GM19351 (cell line): ENCODE measurements at regions not wholly inside any gene's neighbourhood (a gene's known extent, or its start where the extent isn't known, plus 50 kb on each side); places are given as distances from the start of the nearest gene placed in this dataset.

Experiments used
- ATAC-seq: cut with Tn5 transposase; IDR thresholded peaks from one replicate; pipeline ENCODE4 v1.9.1; 2021; ENCODE audit warnings: mild to moderate bottlenecking, moderate library complexity; ENCODE audit not compliant: unreplicated experiment

DNA sequence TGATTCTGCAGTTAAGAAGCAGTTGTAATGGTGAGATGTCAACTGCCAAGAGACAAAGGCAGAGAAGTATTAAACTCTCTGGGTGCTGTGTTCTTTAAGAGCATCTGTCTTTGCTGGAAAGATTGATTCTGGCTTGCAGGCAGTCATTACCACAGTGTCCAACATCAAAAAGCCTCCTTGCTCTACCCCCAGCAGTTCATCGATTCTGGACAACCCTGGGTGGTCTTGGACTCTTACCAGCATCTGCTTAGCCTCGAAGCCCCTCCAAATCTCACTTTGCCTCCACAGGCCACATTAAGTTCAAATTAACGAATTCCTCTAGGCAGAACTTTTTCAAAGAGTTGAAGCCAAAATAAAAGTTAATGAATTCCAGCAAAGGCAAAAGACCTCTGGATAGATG is 1061.4 kb downstream of the TSN start:
- no peak for ATAC-seq

GRCh38 chr2:122822319-122822718 is 1066.9 kb downstream of the TSN start:
- no peak for ATAC-seq

GRCh38 chr2:122830157-122830556 is 1074.7 kb downstream of the TSN start:
- ATAC-seq, result no peak

DNA sequence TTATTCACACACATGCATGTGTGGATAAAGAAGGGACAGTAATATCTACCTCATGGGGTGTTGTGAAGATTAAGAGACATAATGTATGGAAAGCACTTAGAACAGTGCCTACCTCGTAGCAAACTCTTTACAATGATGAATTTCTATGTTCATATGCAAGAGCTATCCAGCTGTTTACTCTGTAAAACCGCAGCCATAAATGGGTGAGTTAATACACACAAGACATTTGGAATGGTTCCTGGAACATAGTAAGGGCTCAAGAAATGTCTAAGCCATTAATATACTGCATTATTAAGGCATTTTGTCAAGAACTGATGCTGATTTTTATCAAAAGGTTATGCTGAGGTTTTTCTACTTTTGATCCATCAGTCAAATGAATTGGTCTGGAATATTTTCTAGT is 1076.2 kb downstream of the TSN start:
- ATAC-seq, result no peak

GRCh38 chr2:122843503-122843902 is 1088.1 kb downstream of the TSN start:
- ATAC-seq, result no peak

DNA sequence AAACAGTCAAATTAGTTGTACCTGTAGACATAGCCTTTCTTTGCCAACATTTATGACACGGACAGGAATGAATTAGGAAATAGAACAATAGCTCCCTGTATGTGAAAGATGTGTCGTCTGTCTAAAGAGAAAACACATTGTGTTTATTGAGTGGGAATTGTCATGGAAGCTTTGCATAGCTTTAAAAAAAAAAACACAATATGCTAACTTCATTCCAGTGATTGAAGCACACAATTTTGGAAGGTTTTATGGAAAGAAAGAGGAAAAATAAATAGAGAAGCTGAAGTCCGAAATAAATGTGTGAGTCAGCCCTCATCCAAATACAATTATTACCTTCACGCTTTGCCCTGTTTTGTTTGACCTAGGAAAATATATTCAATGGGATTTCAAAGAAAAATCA is 1095.7 kb downstream of the TSN start:
- no peak for ATAC-seq

- no peak for ATAC-seq
Observed at GRCh38 chr2:122851972-122852531, 1096.6 kb downstream of the TSN start.

- no peak for ATAC-seq
Observed at GRCh38 chr2:122856696-122857095, 1101.2 kb downstream of the TSN start.

DNA sequence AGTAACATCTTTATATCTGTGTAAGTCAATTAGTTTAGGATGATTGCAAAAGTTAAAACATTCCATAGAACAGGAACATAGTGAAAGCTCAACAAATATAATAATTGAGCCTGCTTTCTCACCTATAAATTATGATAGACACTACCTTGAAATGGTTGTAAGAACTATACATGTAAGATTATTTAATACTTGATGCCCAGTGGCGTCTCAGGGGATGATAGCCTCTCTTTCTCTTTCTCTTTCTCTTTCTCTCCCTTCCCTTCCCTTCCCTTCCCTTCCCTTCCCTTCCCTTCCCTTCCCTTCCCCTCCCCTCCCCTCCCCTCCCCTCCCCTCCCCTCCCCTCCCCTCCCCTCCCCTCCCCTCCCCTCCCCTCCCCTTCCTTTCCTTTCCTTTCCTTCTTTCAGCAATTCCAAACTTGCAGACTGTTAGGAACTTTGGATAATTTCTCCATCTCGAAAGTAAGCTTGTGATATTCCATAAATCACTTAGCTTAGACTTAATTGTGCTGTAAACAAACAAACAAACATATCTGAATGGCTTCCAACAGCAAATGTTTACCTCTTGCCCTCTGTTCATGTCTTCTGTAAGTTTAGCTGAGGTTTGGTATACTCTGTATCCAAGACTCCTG is 1102.7 kb downstream of the TSN start:
- ATAC-seq, result no peak

GRCh38 chr2:122858813-122859212 is 1103.4 kb downstream of the TSN start:
- no peak for ATAC-seq

DNA sequence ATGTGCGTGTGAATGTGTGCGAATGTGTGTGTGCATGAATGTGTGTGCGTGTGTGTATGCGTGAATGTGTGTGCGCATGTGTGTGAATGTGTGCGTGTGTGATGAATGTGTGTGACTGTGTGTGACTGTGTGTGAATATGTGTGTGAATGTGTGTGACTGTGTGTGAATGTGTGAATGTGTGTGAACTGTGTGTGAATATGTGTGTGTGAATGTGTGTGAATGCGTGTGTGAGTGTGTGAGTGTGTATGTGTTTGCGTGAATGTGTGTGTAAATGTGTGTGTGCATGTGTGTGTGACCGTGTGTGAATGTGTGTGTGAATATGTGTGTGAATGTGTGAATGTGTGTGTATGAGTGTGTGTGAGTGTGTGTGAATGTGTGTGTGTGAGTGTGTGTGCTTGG is 1103.8 kb downstream of the TSN start:
- no peak for ATAC-seq

DNA sequence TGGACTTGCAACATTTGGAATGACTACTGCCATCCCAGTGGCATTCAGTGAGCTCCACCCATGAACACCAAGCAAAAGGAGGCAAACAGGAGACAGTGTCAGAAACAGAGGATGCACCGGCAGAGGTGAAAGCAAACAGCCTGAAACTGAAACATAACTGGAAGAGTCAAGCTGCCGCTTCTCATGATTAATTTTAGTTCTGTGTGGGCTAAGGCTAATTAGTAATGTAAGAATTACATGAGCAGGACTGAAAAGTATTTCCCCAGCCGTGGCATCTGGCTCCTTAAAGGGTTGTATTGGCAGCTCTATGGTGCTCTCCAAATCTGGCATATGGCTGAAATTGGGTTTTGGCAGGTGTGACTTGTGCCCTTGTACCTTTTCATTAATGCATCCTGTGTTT is 1108.1 kb downstream of the TSN start:
- no peak for ATAC-seq

- ATAC-seq, result no peak
Observed at GRCh38 chr2:122864728-122865127, 1109.3 kb downstream of the TSN start.

GRCh38 chr2:122866095-122866494 is 1110.6 kb downstream of the TSN start:
- ATAC-seq, result no peak

DNA sequence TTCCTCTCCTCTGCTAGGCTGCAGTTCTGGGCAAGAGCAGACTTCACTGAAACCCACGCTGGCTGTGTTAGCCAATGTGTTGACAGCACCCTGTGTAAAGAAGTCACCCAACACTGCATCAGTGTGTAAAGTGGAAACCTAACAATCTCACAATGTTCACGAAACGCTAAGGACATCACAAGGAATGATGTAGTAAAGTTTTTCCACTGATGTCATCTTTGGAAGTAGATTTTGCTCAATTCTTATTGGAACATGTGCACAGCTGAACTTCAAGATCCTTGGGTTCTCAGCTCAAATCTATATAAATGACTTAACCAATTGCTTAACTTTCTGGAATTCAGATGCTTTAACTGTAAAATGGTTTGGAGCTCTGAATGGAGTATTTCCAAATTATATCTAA is 1112.5 kb downstream of the TSN start:
- no peak for ATAC-seq

DNA sequence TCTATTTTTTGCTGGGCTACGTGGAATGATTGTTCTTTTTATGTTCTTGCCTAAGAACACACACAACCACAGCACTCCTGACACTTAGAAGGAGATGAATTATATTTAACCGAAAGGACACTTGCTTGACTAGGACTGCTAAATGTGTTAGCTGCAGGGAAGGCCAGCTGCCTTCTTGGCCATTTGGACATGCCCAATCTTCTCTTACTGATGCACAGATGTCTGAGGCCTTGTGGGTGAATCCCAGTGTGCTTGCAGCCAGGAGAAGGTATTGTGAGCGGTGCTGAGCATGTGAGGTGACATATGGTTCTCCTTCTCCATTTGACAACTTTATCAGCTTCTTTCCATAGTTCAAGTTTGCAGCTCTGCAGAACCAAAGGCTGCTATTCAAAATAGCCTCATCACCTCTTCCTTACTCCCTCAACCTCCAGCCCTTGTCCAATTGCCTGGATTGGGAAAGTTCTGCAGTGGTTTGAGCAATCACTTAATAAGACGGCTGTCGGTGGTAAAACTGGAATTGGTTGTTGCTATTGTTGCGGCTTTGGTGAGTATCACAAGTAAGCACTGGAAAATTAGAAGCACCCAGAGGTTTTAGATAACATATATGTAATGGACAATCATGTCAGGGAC is 1113.3 kb downstream of the TSN start:
- ATAC-seq, result no peak

DNA sequence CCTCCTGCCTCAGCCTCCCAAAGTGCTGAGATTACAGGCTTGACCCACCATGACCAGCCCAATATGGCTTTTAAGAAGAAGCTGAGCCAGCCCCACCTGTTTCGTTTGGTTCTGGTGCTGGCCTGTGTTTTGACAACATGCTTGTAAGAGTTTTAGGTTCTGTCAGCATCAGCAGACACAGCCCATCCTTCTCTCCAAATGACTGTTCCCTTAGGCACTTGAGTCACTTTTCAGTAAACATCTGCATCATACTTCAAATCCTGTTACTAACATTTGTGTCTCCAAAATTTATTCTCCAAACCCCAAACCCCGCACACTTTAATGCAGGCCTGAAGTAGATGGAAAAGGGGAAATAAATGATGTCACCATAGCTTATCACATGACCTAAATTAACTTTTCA is 1118.5 kb downstream of the TSN start:
- ATAC-seq, result no peak

DNA sequence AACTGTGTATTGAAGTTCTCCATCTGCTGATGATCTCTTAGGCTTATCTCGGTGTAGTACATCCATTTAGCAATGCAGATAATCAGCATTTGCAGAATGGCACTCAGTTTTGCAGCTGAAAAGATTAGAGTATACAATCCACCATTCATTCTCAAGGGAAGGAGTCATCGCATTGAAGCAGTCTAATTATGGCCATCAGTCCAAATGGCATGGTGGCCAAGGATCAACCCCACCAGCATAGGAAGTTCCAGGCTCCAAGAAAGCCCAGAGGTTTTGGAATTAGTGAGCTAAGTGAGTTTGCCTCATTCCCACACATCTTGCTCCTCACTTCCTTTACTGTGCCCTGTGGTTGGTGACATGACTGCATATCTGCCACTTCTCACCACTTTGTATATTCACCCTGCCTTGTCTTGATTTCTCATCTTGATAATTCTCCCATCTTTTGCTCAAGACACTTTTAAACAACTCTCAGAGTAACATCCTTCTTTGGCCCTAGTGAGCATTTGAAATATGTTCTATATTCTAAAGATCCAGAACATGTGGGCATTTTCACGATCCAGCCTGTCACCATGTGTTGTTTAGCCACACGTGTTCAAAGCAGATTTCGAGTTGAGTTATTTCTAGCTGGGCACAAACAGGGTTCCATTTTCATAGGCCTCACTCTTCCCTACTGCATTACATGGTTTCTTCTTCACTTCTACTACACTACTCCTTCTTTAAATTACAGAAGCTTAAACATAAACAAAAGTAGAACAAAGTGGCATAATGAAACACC is 1119.8 kb downstream of the TSN start:
- no peak for ATAC-seq

DNA sequence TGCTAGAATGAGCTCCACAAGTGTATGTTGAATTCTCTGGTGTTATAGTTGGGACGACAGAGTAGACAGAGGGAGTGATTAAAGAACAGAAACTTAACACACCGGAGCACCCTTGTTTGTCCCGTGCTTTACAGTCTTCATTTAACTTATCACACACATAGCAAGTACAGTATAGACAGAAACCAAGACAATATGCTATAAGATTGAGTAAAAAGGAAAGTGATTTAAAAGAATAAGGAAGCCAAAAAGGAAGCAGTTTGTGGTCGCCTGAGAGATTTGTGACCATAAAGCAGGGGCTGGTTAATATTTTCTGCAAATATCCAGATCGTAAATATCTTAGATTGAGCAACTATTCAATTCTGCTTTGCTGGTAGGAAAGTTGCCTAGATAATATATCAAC is 1128.4 kb downstream of the TSN start:
- ATAC-seq, result no peak

GRCh38 chr2:122884889-122885288 is 1129.4 kb downstream of the TSN start:
- no peak for ATAC-seq

- ATAC-seq, result no peak
Observed at GRCh38 chr2:122885436-122885835, 1130.0 kb downstream of the TSN start.
